KMS-11 (cell line): ENCODE measurements at regions not wholly inside any gene's neighbourhood (a gene's known extent, or its start where the extent isn't known, plus 50 kb on each side); places are given as distances from the start of the nearest gene placed in this dataset.

Experiments used
- H2AFZ ChIP-seq: fragments of 200-600 bp; sonication (generic); 2 replicates; pipeline ENCODE4 v1.6.1; 2016; ENCODE audit warnings: antibody characterized with exemption, mixed run types, low read depth
- H3K27ac ChIP-seq: fragments of 200-600 bp; sonication (generic); 2 replicates; pipeline ENCODE4 v1.6.1; 2016; ENCODE audit warnings: mild to moderate bottlenecking, mixed run types
- H3K27me3 ChIP-seq: fragments of 200-600 bp; sonication (generic); 2 replicates; pipeline ENCODE4 v1.6.1; 2017; ENCODE audit warnings: mild to moderate bottlenecking, low read depth, mixed run types, moderate library complexity; ENCODE audit not compliant: insufficient read depth
- H3K36me3 ChIP-seq: fragments of 200-600 bp; sonication (generic); 2 replicates; pipeline ENCODE4 v1.6.1; 2017; ENCODE audit warnings: mild to moderate bottlenecking, mixed run types; ENCODE audit not compliant: insufficient read depth
- H3K4me1 ChIP-seq: fragments of 200-600 bp; sonication (generic); 2 replicates; pipeline ENCODE4 v1.6.1; 2016; ENCODE audit warnings: mild to moderate bottlenecking, low read depth, mixed run types; ENCODE audit not compliant: poor library complexity, severe bottlenecking
- H3K4me2 ChIP-seq: fragments of 200-600 bp; sonication (generic); 2 replicates; pipeline ENCODE4 v1.7.0; 2016; ENCODE audit warnings: mild to moderate bottlenecking, mixed run types
- H3K4me3 ChIP-seq: fragments of 200-600 bp; sonication (generic); IDR thresholded peaks from 2 replicates; pipeline ENCODE4 v1.6.1; 2017; ENCODE audit warnings: low read depth, low read length, mixed read lengths; ENCODE audit not compliant: insufficient read depth
- H3K79me2 ChIP-seq: fragments of 200-600 bp; sonication (generic); 2 replicates; pipeline ENCODE4 v1.6.1; 2016; ENCODE audit warnings: low read depth, mixed run types; ENCODE audit not compliant: insufficient read depth
- H3K9ac ChIP-seq: fragments of 200-600 bp; sonication (generic); 2 replicates; pipeline ENCODE4 v1.6.1; 2016; ENCODE audit warnings: mild to moderate bottlenecking, mixed run types
- H4K20me1 ChIP-seq: fragments of 200-600 bp; sonication (generic); 2 replicates; pipeline ENCODE4 v1.6.1; 2016; ENCODE audit warnings: mild to moderate bottlenecking, mixed run types; ENCODE audit not compliant: insufficient read depth
- TF ChIP-seq, protein P1 (sequence below): fragments of 200-600 bp; sonication (generic); conservative IDR thresholded peaks from 2 replicates; pipeline ENCODE4 v1.6.1; 2017; ENCODE audit warnings: low read depth, mild to moderate bottlenecking, antibody characterized with exemption, low read length, moderate library complexity, mixed read lengths

DNA sequence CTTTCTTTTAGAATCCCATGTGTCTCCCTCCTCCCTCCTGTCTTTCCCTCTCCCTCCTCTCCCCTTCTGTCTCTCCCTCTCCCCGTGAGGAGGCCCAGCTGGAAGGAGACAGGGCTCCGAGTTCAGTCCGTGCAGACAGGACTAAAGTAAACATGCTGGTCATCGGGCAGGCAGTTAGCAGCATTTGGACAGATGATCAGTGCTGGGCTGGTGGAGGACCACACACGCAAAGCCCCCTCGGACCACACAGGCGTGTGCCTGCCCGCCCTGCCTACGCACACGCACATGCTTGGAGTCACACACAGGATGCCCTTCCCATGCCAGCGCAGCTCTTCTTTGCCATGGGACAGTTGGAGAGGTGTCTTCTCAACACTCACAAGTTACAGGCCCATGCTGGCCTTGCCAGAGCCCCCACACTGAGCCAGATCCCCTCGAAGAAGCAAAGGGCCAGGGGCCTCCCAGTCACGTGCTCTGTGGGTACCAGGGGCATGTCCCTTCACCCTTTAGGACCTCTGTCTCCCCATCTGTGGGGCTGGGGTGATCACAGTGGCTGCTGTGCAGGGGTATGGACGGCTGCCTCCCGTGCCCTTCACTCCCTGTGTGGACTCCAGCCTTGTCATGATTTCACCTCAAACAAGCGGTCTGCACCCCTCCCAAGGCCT is 215.7 kb upstream of the FOXF1 start:
- Histone ChIP-seq H4K20me1 (no peaks in the 10 kb centered on the region), H3K27me3 (peaks cover 16% of the 10 kb centered on the region; the same call in 1 of the 2 replicates), H3K4me1 (no peaks in the 10 kb centered on the region), H3K27ac (no peak overlapping the region), H2AFZ (no peak overlapping the region), H3K36me3 (no peaks in the 10 kb centered on the region), H3K9ac (no peak overlapping the region), H3K4me3 (no peak overlapping the region), H3K4me2 (no peak overlapping the region), H3K79me2 (no peaks in the 10 kb centered on the region)
- TF ChIP-seq, protein P1, sequence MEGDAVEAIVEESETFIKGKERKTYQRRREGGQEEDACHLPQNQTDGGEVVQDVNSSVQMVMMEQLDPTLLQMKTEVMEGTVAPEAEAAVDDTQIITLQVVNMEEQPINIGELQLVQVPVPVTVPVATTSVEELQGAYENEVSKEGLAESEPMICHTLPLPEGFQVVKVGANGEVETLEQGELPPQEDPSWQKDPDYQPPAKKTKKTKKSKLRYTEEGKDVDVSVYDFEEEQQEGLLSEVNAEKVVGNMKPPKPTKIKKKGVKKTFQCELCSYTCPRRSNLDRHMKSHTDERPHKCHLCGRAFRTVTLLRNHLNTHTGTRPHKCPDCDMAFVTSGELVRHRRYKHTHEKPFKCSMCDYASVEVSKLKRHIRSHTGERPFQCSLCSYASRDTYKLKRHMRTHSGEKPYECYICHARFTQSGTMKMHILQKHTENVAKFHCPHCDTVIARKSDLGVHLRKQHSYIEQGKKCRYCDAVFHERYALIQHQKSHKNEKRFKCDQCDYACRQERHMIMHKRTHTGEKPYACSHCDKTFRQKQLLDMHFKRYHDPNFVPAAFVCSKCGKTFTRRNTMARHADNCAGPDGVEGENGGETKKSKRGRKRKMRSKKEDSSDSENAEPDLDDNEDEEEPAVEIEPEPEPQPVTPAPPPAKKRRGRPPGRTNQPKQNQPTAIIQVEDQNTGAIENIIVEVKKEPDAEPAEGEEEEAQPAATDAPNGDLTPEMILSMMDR, result no peak

GRCh38 chr16:86296256-86296655 is 214.1 kb upstream of the FOXF1 start:
- no peak overlapping the region for H3K27ac ChIP-seq
- H4K20me1 ChIP-seq, result no peaks in the 10 kb centered on the region
- no peak overlapping the region for H2AFZ ChIP-seq
- no peaks in the 10 kb centered on the region for H3K79me2 ChIP-seq
- TF ChIP-seq, protein P1, result no peak
- no peak overlapping the region for H3K4me3 ChIP-seq
- H3K4me2 ChIP-seq, result no peak overlapping the region
- no peaks in the 10 kb centered on the region for H3K36me3 ChIP-seq
- H3K9ac ChIP-seq, result no peak overlapping the region
- H3K4me1 ChIP-seq, result no peaks in the 10 kb centered on the region
- peaks cover 14% of the 10 kb centered on the region; the same call in 1 of the 2 replicates for H3K27me3 ChIP-seq

- TF ChIP-seq, protein P1, result no peak
- no peak overlapping the region for H3K27ac ChIP-seq
- no peak overlapping the region for H3K9ac ChIP-seq
- no peaks in the 10 kb centered on the region for H4K20me1 ChIP-seq
- H2AFZ ChIP-seq, result no peak overlapping the region
- H3K36me3 ChIP-seq, result no peaks in the 10 kb centered on the region
- H3K4me3 ChIP-seq, result no peak overlapping the region
- H3K27me3 ChIP-seq, result peaks cover 10% of the 10 kb centered on the region; the same call in 1 of the 2 replicates
- no peaks in the 10 kb centered on the region for H3K4me1 ChIP-seq
- no peaks in the 10 kb centered on the region for H3K79me2 ChIP-seq
- no peak overlapping the region for H3K4me2 ChIP-seq
These were observed 212.9 kb upstream of the FOXF1 start for GRCh38 chr16:86297391-86297790.

DNA sequence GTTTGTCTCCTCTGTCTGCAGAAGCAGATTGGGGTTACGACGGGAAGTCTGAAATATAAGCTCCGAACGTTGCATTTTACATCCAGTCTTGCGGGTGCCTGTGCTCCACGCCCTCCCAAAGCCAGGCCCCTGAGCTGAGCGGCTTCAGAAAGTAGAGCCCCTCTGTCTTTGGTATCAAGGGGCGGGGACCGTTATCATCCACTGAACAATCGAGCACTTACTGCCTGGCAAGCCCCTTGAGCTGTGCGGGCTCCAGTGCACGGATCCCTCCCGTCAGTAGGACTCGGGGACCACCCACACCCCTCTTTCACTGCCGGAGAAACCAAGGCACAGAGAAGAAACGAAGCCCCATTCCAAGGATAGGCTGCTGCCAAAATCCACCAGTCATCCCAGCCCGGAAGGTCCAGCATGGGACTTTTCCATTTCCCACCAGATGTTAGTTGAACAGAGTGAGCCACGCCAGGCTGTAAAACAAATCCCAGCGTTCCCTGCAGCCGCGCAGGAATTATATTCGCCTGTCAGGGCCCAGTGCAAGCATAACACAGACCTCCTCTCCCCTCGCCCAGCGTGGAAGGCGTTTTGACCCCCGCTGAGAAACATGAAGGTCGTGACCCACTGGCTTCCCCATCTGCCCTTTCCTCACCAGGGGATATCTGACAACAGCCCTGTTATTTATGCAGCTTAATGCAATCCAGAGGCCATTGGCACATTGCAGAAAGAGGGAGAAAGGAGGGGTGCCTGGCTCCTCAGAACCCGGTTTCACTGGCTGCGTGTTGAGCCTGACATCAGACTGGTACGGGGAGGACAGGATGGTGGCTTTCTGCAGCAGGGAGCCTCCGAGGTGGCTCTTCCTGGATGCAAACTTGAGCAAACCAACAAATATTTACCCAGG is 212.2 kb upstream of the FOXF1 start:
- Histone ChIP-seq H3K9ac (no peak overlapping the region), H3K36me3 (no peaks in the 10 kb centered on the region), H3K27ac (no peak overlapping the region), H3K4me3 (no peak overlapping the region), H3K4me2 (no peak overlapping the region), H3K27me3 (peaks cover 10% of the 10 kb centered on the region; the same call in 1 of the 2 replicates), H3K79me2 (no peaks in the 10 kb centered on the region), H3K4me1 (no peaks in the 10 kb centered on the region), H2AFZ (no peak overlapping the region), H4K20me1 (no peaks in the 10 kb centered on the region)
- TF ChIP-seq, protein P1, result no peak
